Stomach smooth muscle (tissue), 2 donors: ENCODE measurements at regions not wholly inside any gene's neighbourhood (a gene's known extent, or its start where the extent isn't known, plus 50 kb on each side); places are given as distances from the start of the nearest gene placed in this dataset.

Experiments used
- H3K27ac ChIP-seq: one replicate; pipeline ENCODE4 v1.7.0; 2013; ENCODE audit warnings: mild to moderate bottlenecking, low read length, inconsistent platforms
- H3K27me3 ChIP-seq, 2 donors: one replicate each; pipeline ENCODE4 v1.7.0; 2013; ENCODE audit warnings: low read length in 2 of 2; ENCODE audit not compliant: insufficient read depth in 2 of 2, control insufficient read depth in 1 of 2
- H3K36me3 ChIP-seq, 2 donors: one replicate each; pipeline ENCODE4 v1.7.0; 2013; ENCODE audit warnings: low read length in 2 of 2; ENCODE audit not compliant: control insufficient read depth in 2 of 2, insufficient read depth in 2 of 2
- H3K4me1 ChIP-seq: one replicate; pipeline ENCODE4 v1.7.0; 2013; ENCODE audit warnings: low read length; ENCODE audit not compliant: control insufficient read depth, insufficient read depth
- H3K4me3 ChIP-seq, 2 donors: one replicate each; pipeline ENCODE4 v1.7.0; 2013; ENCODE audit warnings: low read length in 2 of 2
- H3K9ac ChIP-seq, 2 donors: one replicate each; pipeline ENCODE4 v1.7.0; 2013; ENCODE audit warnings: low read length in 2 of 2, mild to moderate bottlenecking in 1 of 2
- H3K9me3 ChIP-seq, 2 donors: one replicate each; pipeline ENCODE4 v1.7.0; 2013; ENCODE audit warnings: low read length in 2 of 2; ENCODE audit not compliant: control insufficient read depth in 2 of 2
- donor health status: healthy.
- donor health status: Pancreatic carcinoma.

DNA sequence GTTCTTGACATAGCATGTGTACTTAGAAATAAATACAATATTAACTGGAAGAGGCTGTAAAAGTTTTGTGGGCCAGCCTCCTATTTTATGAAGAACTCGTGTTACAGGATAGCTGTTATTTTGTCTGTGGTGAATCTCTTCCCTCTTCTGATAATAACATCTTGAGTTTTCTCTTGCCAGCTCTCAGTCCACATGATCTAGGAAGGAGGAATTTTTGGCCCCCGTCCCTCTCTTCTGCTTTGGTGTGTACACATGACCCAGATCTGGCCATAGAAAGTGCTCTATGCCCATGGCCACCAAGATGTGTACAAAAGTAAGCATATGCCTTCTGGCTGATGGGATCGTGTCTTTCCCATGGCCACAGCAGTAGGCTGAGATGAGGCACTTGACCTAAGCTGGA lies 108.0 kb upstream of the LEF1 start:
- Histone ChIP-seq H3K4me3 (no peak overlapping the region), H3K36me3 (no peaks in the 10 kb centered on the region), H3K4me1 (no peaks in the 10 kb centered on the region), H3K9ac (no peak overlapping the region), H3K27ac (no peak overlapping the region), H3K9me3 (peaks cover 0 to 3% of the 10 kb centered on the region in 2 donors), H3K27me3 (no peaks in the 10 kb centered on the region)

- H3K9ac ChIP-seq = no peak overlapping the region
- no peaks in the 10 kb centered on the region for H3K36me3 ChIP-seq
- no peaks in the 10 kb centered on the region for H3K9me3 ChIP-seq
- H3K4me3 ChIP-seq = no peak overlapping the region
- no peak overlapping the region for H3K27ac ChIP-seq
- H3K27me3 ChIP-seq = no peaks in the 10 kb centered on the region
- no peaks in the 10 kb centered on the region for H3K4me1 ChIP-seq
Measured at GRCh38 chr4:108272986-108273385, 104.3 kb upstream of the LEF1 start.

GRCh38 chr4:108272561-108272960 lies 103.8 kb upstream of the LEF1 start:
- H3K27me3 ChIP-seq = no peaks in the 10 kb centered on the region
- no peaks in the 10 kb centered on the region for H3K4me1 ChIP-seq
- no peaks in the 10 kb centered on the region for H3K36me3 ChIP-seq
- no peaks in the 10 kb centered on the region for H3K9me3 ChIP-seq
- no peak overlapping the region for H3K27ac ChIP-seq
- H3K9ac ChIP-seq = no peak overlapping the region
- no peak overlapping the region for H3K4me3 ChIP-seq

DNA sequence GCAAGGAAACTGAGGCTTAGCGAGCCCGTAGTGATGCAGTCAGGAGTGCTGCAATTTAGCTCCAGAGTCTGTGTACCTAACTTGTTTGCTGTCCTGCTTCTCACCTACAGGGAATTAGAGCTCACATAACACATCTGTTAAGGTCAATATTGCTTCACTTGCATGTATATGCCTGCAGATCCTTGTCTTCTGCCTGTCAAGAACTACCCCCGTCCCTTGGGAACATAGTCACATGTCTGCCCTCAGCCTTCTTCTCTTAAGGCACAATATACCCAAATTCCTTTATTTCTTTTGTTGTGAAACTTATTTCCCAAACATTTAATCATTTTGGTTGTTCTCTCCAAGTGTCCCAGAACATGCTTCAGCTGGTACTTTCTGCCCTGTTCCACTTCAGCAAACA lies 103.3 kb upstream of the LEF1 start:
- no peaks in the 10 kb centered on the region for H3K9me3 ChIP-seq
- no peaks in the 10 kb centered on the region for H3K36me3 ChIP-seq
- no peak overlapping the region for H3K9ac ChIP-seq

GRCh38 chr4:108270466-108271450 lies 102.0 kb upstream of the LEF1 start:
- Histone ChIP-seq H3K4me1 (no peaks in the 10 kb centered on the region), H3K27ac (no peak overlapping the region), H3K9me3 (no peaks in the 10 kb centered on the region)

More for the DNA sequence above, 103.3 kb upstream of the LEF1 start:
- Histone ChIP-seq H3K27me3 (no peaks in the 10 kb centered on the region), H3K4me1 (no peaks in the 10 kb centered on the region), H3K27ac (no peak overlapping the region), H3K4me3 (no peak overlapping the region)

GRCh38 chr4:108264693-108265092 lies 96.0 kb upstream of the LEF1 start:
- Histone ChIP-seq H3K27ac (no peak overlapping the region), H3K4me3 (no peak overlapping the region), H3K27me3 (no peaks in the 10 kb centered on the region), H3K9me3 (no peaks in the 10 kb centered on the region), H3K4me1 (no peaks in the 10 kb centered on the region), H3K9ac (no peak overlapping the region), H3K36me3 (no peaks in the 10 kb centered on the region)

More at GRCh38 chr4:108270466-108271450, 102.0 kb upstream of the LEF1 start:
- Histone ChIP-seq H3K27me3 (no peaks in the 10 kb centered on the region), H3K4me3 (no peak overlapping the region), H3K36me3 (no peaks in the 10 kb centered on the region), H3K9ac (no peak overlapping the region)

DNA sequence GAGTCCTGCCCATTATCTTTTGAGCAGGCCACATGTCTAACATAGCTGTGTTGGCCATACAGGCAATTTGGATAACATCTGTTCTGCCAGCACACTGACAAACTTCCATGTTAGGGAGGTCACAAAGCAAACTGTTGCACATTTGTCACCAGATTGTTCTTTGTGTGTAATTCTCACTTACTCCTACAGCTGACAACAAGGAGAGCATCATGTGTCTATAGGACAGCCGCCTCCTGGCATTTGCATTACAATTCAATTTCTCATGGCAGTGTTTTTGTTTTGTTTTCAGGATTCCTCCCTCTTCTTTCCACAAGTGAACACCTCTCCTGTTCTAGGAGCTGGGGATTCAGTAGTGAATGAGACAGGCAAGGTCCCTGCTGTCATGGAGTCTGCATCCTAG lies 94.3 kb upstream of the LEF1 start:
- Histone ChIP-seq H3K9ac (no peak overlapping the region), H3K4me1 (no peaks in the 10 kb centered on the region), H3K27me3 (no peaks in the 10 kb centered on the region), H3K36me3 (no peaks in the 10 kb centered on the region), H3K4me3 (no peak overlapping the region), H3K27ac (no peak overlapping the region), H3K9me3 (no peaks in the 10 kb centered on the region)

DNA sequence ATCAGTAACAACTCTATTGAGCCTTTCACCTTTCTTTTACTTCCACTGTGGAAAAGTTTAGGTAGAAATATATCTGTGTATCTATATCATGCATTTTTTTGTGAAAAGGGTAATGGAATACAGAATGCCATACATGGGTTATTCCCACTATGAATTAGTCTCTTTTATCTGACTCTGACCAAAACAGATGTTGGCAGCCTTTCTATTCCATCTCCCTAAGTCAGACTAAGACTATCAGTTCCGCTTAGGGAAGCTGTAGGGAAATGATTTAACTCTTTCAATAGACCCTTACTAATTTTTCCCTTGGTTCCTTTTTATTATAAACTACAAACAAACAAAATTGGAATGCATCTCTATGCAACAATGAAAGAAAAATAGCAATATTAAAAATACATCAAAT lies 92.3 kb upstream of the LEF1 start:
- Histone ChIP-seq H3K4me1 (no peaks in the 10 kb centered on the region), H3K9me3 (no peaks in the 10 kb centered on the region), H3K4me3 (no peak overlapping the region)

GRCh38 chr4:108256538-108256937 lies 87.8 kb upstream of the LEF1 start:
- H3K4me1 ChIP-seq = no peaks in the 10 kb centered on the region
- H3K9ac ChIP-seq = no peak overlapping the region
- H3K27ac ChIP-seq = no peak overlapping the region
- no peaks in the 10 kb centered on the region for H3K36me3 ChIP-seq
- H3K9me3 ChIP-seq = no peaks in the 10 kb centered on the region
- H3K4me3 ChIP-seq = no peak overlapping the region
- no peaks in the 10 kb centered on the region for H3K27me3 ChIP-seq

More for the DNA sequence above, 92.3 kb upstream of the LEF1 start:
- Histone ChIP-seq H3K27me3 (no peaks in the 10 kb centered on the region), H3K27ac (no peak overlapping the region), H3K9ac (no peak overlapping the region), H3K36me3 (no peaks in the 10 kb centered on the region)

DNA sequence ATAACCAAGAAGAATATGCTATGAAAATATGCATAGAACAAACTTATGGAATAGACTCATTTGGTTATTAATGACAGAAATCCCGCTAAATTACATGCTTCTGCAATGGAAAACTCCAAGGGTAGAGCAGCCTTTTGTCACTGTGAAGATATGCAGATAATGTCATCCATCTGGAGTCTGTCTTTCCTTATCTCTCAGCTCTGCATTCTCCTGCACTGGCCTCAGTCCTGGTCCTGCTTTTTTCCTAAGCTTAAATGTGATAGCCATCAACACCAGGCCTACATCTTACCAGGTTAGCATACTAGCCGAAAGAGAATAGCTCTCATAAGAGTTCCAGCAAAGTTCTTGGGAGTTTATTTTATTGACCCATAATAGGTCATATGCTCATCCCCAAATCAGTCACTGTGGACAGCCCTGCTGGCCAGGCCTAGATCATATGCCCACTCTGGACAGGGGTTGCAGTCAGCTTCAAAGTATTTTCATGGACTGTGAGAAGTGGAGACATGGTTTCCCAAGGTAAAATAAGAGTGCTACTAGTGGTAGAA lies 86.5 kb upstream of the LEF1 start:
- Histone ChIP-seq H3K27ac (no peak overlapping the region), H3K36me3 (no peaks in the 10 kb centered on the region), H3K4me1 (no peaks in the 10 kb centered on the region), H3K27me3 (no peaks in the 10 kb centered on the region), H3K4me3 (no peak overlapping the region), H3K9me3 (peaks cover 0 to under 1% of the 10 kb centered on the region in 2 donors), H3K9ac (no peak overlapping the region)

DNA sequence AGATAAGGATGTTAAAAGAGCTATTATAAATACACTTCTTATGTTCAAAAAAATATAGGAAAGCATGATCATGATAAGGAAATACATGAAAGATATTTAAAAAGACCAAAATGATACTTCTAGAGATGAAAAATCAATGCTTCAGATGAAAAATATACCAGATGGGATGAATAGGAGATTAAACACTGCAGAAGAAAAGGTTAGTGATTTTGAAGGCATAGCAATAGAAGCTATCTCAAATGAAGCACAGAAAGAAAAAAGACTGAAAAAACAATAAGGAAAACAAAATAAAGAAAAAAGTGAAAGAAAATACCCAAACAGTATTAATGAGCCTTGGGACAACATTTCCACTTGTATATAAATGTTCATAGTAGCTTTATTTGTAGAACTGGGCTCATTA lies 80.7 kb upstream of the LEF1 start:
- Histone ChIP-seq H3K9me3 (peaks cover 0 to 3% of the 10 kb centered on the region in 2 donors), H3K27ac (no peak overlapping the region), H3K4me1 (no peaks in the 10 kb centered on the region), H3K9ac (no peak overlapping the region), H3K4me3 (no peak overlapping the region), H3K36me3 (no peaks in the 10 kb centered on the region), H3K27me3 (no peaks in the 10 kb centered on the region)
